IPS-15b (cell line): ENCODE measurements at regions not wholly inside any gene's neighbourhood (a gene's known extent, or its start where the extent isn't known, plus 50 kb on each side); places are given as distances from the start of the nearest gene placed in this dataset.
"Not testable (repeated sequence)": the region's sequence is repeated elsewhere in the genome, so short reads cannot be mapped to it uniquely, and the experiment has no call there.

ENCODE experiments used
- H3K27me3 ChIP-seq: one replicate; pipeline ENCODE4 v1.6.1; 2013; ENCODE audit warnings: low read length; ENCODE audit not compliant: control insufficient read depth, insufficient read depth
- H3K36me3 ChIP-seq: one replicate; pipeline ENCODE4 v1.6.1; 2013; ENCODE audit warnings: low read length; ENCODE audit not compliant: control insufficient read depth, insufficient read depth
- H3K4me1 ChIP-seq: one replicate; pipeline ENCODE4 v1.6.1; 2013; ENCODE audit warnings: mild to moderate bottlenecking, low read length; ENCODE audit not compliant: control insufficient read depth, insufficient read depth
- H3K4me3 ChIP-seq: one replicate; pipeline ENCODE4 v1.5.1; 2013; ENCODE audit warnings: low read depth, low read length
- H3K9ac ChIP-seq: one replicate; pipeline ENCODE4 v1.6.1; 2013; ENCODE audit warnings: low read depth, mild to moderate bottlenecking, low read length
- H3K9me3 ChIP-seq: one replicate; pipeline ENCODE4 v1.6.1; 2013; ENCODE audit warnings: mild to moderate bottlenecking, low read length; ENCODE audit not compliant: control insufficient read depth, insufficient read depth

- Histone ChIP-seq H3K9me3 (no peaks in the 10 kb centered on the region), H3K9ac (no peak overlapping the region), H3K27me3 (no peaks in the 10 kb centered on the region), H3K36me3 (no peaks in the 10 kb centered on the region), H3K4me3 (no peak overlapping the region), H3K4me1 (peaks cover 3% of the 10 kb centered on the region)
These were observed 128.7 kb downstream of the CEP120 start for GRCh38 chr5:123294544-123294943.

GRCh38 chr5:123289210-123289609 lies 134.0 kb downstream of the CEP120 start:
- H3K9me3 ChIP-seq, result no peaks in the 10 kb centered on the region
- peaks cover 22% of the 10 kb centered on the region for H3K27me3 ChIP-seq
- no peak overlapping the region for H3K9ac ChIP-seq
- no peaks in the 10 kb centered on the region for H3K4me1 ChIP-seq
- H3K36me3 ChIP-seq, result no peaks in the 10 kb centered on the region
- no peak overlapping the region for H3K4me3 ChIP-seq

GRCh38 chr5:123287881-123288280 lies 135.3 kb downstream of the CEP120 start:
- Histone ChIP-seq H3K27me3 (peaks cover 32% of the 10 kb centered on the region), H3K4me3 (no peak overlapping the region), H3K4me1 (no peaks in the 10 kb centered on the region), H3K36me3 (no peaks in the 10 kb centered on the region), H3K9ac (no peak overlapping the region), H3K9me3 (no peaks in the 10 kb centered on the region)

GRCh38 chr5:123286891-123287290 lies 136.3 kb downstream of the CEP120 start:
- H3K27me3 ChIP-seq, result peaks cover 36% of the 10 kb centered on the region
- no peaks in the 10 kb centered on the region for H3K9me3 ChIP-seq
- H3K4me3 ChIP-seq, result no peak overlapping the region
- no peak overlapping the region for H3K9ac ChIP-seq
- no peaks in the 10 kb centered on the region for H3K4me1 ChIP-seq
- no peaks in the 10 kb centered on the region for H3K36me3 ChIP-seq

- Histone ChIP-seq H3K4me3 (peak overlapping the region; percentile 77), H3K9me3 (no peaks in the 10 kb centered on the region), H3K4me1 (no peaks in the 10 kb centered on the region), H3K27me3 (peaks cover 36% of the 10 kb centered on the region), H3K36me3 (no peaks in the 10 kb centered on the region), H3K9ac (no peak overlapping the region)
These were observed 137.8 kb downstream of the CEP120 start for GRCh38 chr5:123285122-123286023.

- no peak overlapping the region for H3K9ac ChIP-seq
- H3K27me3 ChIP-seq, result peaks cover 36% of the 10 kb centered on the region
- no peaks in the 10 kb centered on the region for H3K36me3 ChIP-seq
- H3K9me3 ChIP-seq, result no peaks in the 10 kb centered on the region
- H3K4me1 ChIP-seq, result no peaks in the 10 kb centered on the region
- H3K4me3 ChIP-seq, result no peak overlapping the region
These were observed 139.7 kb downstream of the CEP120 start for GRCh38 chr5:123283499-123283898.

GRCh38 chr5:123283031-123283430 lies 140.2 kb downstream of the CEP120 start:
- Histone ChIP-seq H3K36me3 (no peaks in the 10 kb centered on the region), H3K4me3 (no peak overlapping the region), H3K9me3 (no peaks in the 10 kb centered on the region), H3K27me3 (peaks cover 36% of the 10 kb centered on the region), H3K4me1 (no peaks in the 10 kb centered on the region), H3K9ac (no peak overlapping the region)

GRCh38 chr5:123282444-123282843 lies 140.8 kb downstream of the CEP120 start:
- Histone ChIP-seq H3K9ac (no peak overlapping the region), H3K36me3 (no peaks in the 10 kb centered on the region), H3K4me1 (no peaks in the 10 kb centered on the region), H3K4me3 (no peak overlapping the region), H3K27me3 (peaks cover 35% of the 10 kb centered on the region), H3K9me3 (no peaks in the 10 kb centered on the region)

- H3K9ac ChIP-seq, H3K9me3 ChIP-seq, H3K4me1 ChIP-seq, H3K4me3 ChIP-seq, H3K36me3 ChIP-seq: not testable (repeated sequence)
- peaks cover 24% of the 10 kb centered on the region for H3K27me3 ChIP-seq
These were observed 142.3 kb downstream of the CEP120 start for GRCh38 chr5:123280854-123281253.

GRCh38 chr5:123279136-123279535 lies 144.1 kb downstream of the CEP120 start:
- Histone ChIP-seq H3K36me3 (no peaks in the 10 kb centered on the region), H3K9ac (no peak overlapping the region), H3K4me1 (no peaks in the 10 kb centered on the region), H3K27me3 (peaks cover 14% of the 10 kb centered on the region), H3K9me3 (no peaks in the 10 kb centered on the region), H3K4me3 (no peak overlapping the region)

- H3K4me1 ChIP-seq, result no peaks in the 10 kb centered on the region
- no peaks in the 10 kb centered on the region for H3K9me3 ChIP-seq
- no peak overlapping the region for H3K4me3 ChIP-seq
- H3K36me3 ChIP-seq, result no peaks in the 10 kb centered on the region
- peaks cover 7% of the 10 kb centered on the region for H3K27me3 ChIP-seq
- no peak overlapping the region for H3K9ac ChIP-seq
These were observed 144.9 kb downstream of the CEP120 start for GRCh38 chr5:123278284-123278683.

GRCh38 chr5:123273984-123274383 lies 149.2 kb downstream of the CEP120 start:
- Histone ChIP-seq H3K9me3 (no peaks in the 10 kb centered on the region), H3K36me3 (no peaks in the 10 kb centered on the region), H3K4me3 (no peak overlapping the region), H3K4me1 (no peaks in the 10 kb centered on the region), H3K27me3 (no peaks in the 10 kb centered on the region), H3K9ac (no peak overlapping the region)
